OCI-LY1 (cell line): ENCODE measurements at regions not wholly inside any gene's neighbourhood (a gene's known extent, or its start where the extent isn't known, plus 50 kb on each side); places are given as distances from the start of the nearest gene placed in this dataset.

Experiments
- H2AFZ ChIP-seq: fragments of 200-600 bp; sonication (generic), shearing (Covaris generic); 2 replicates; pipeline ENCODE4 v1.6.0; 2014; ENCODE audit warnings: antibody characterized with exemption, mild to moderate bottlenecking, low read length
- H3F3A ChIP-seq: fragments of 200-600 bp; sonication (generic), shearing (Covaris generic); 2 replicates; pipeline ENCODE4 v1.6.0; 2014; ENCODE audit warnings: mild to moderate bottlenecking, antibody characterized with exemption, low read length, moderate library complexity; ENCODE audit not compliant: insufficient read depth
- H3K27ac ChIP-seq: fragments of 200-600 bp; sonication (generic); 2 replicates; pipeline ENCODE4 v1.5.1; 2014; ENCODE audit warnings: low read length, mixed run types, mild to moderate bottlenecking, low read depth; ENCODE audit not compliant: poor library complexity, severe bottlenecking
- H3K27me3 ChIP-seq: fragments of 200-600 bp; sonication (generic); 2 replicates; pipeline ENCODE4 v1.6.0; 2014; ENCODE audit warnings: antibody characterized with exemption, mild to moderate bottlenecking, low read length, moderate library complexity; ENCODE audit not compliant: insufficient read depth
- H3K36me3 ChIP-seq: fragments of 200-600 bp; sonication (generic); 2 replicates; pipeline ENCODE4 v1.6.1; 2014; ENCODE audit warnings: mild to moderate bottlenecking, antibody characterized with exemption, low read length, moderate library complexity, mixed read lengths; ENCODE audit not compliant: insufficient read depth
- H3K4me1 ChIP-seq: fragments of 200-600 bp; sonication (generic); 2 replicates; pipeline ENCODE4 v1.5.1; 2014; ENCODE audit warnings: mild to moderate bottlenecking, low read length, moderate library complexity; ENCODE audit not compliant: insufficient read depth, severe bottlenecking
- H3K4me2 ChIP-seq: fragments of 200-600 bp; sonication (generic), shearing (Covaris generic); 2 replicates; pipeline ENCODE4 v1.6.1; 2014; ENCODE audit warnings: low read length
- H3K4me3 ChIP-seq: fragments of 200-600 bp; sonication (generic); 2 replicates; pipeline ENCODE4 v1.5.1; 2014; ENCODE audit warnings: low read length, low read depth, mild to moderate bottlenecking, mixed read lengths; ENCODE audit not compliant: poor library complexity, severe bottlenecking
- H3K79me2 ChIP-seq: fragments of 200-600 bp; shearing (Covaris generic); 2 replicates; pipeline ENCODE4 v1.6.1; 2016; ENCODE audit warnings: mixed run types, low read length, mixed read lengths; ENCODE audit not compliant: insufficient read depth
- H3K9ac ChIP-seq: fragments of 200-600 bp; sonication (generic), shearing (Covaris generic); 2 replicates; pipeline ENCODE4 v1.6.1; 2014; ENCODE audit warnings: mild to moderate bottlenecking, low read length, mixed read lengths
- H3K9me2 ChIP-seq: fragments of 200-600 bp; sonication (generic), shearing (Covaris generic); 2 replicates; pipeline ENCODE4 v1.6.1; 2014; ENCODE audit warnings: low read depth, mild to moderate bottlenecking, low read length, mixed read lengths
- H3K9me3 ChIP-seq: fragments of 200-600 bp; shearing (Covaris generic); 2 replicates; pipeline ENCODE4 v1.6.1; 2014; ENCODE audit warnings: low read length, mixed read lengths
- H4K20me1 ChIP-seq: fragments of 200-600 bp; sonication (generic), shearing (Covaris generic); 2 replicates; pipeline ENCODE4 v1.6.0; 2016; ENCODE audit warnings: mild to moderate bottlenecking, low read length; ENCODE audit not compliant: insufficient read depth
- CTCF ChIP-seq: fragments of 200-600 bp; sonication (generic), shearing (Covaris generic); IDR thresholded peaks from 2 replicates; pipeline ENCODE4 v1.5.1; 2017; ENCODE audit warnings: mild to moderate bottlenecking, antibody characterized with exemption, low read length, moderate library complexity, mixed read lengths
- EZH2 ChIP-seq: fragments of 200-600 bp; sonication (generic), shearing (Covaris generic); IDR thresholded peaks from 2 replicates; pipeline ENCODE4 v1.8.0; 2017; ENCODE audit warnings: borderline replicate concordance, mixed run types, mild to moderate bottlenecking, antibody characterized with exemption, low read length, moderate library complexity, mixed read lengths

GRCh38 chr10:29916669-29917068, 142.7 kb downstream of the JCAD start:
- Histone ChIP-seq H3K79me2 (no peaks in the 10 kb centered on the region), H3K9ac (no peak overlapping the region), H3K4me1 (no peaks in the 10 kb centered on the region), H3F3A (no peaks in the 10 kb centered on the region), H2AFZ (no peak overlapping the region), H3K27me3 (no peaks in the 10 kb centered on the region), H3K27ac (no peak overlapping the region), H3K9me3 (no peaks in the 10 kb centered on the region), H3K36me3 (no peaks in the 10 kb centered on the region), H4K20me1 (no peaks in the 10 kb centered on the region), H3K9me2 (no peaks in the 10 kb centered on the region), H3K4me2 (no peak overlapping the region), H3K4me3 (no peak overlapping the region)
- TF ChIP-seq CTCF = no peak
- no peak for TF ChIP-seq EZH2

- no peak overlapping the region for H3K4me2 ChIP-seq
- no peak overlapping the region for H3K4me3 ChIP-seq
- H3K9me3 ChIP-seq = no peaks in the 10 kb centered on the region
- TF ChIP-seq CTCF = no peak
- no peak for TF ChIP-seq EZH2
- no peaks in the 10 kb centered on the region for H3K4me1 ChIP-seq
- no peaks in the 10 kb centered on the region for H3K9me2 ChIP-seq
- no peak overlapping the region for H3K9ac ChIP-seq
- H3K79me2 ChIP-seq = no peaks in the 10 kb centered on the region
- H2AFZ ChIP-seq = no peak overlapping the region
- H3K36me3 ChIP-seq = no peaks in the 10 kb centered on the region
- H3F3A ChIP-seq = no peaks in the 10 kb centered on the region
- H4K20me1 ChIP-seq = no peaks in the 10 kb centered on the region
- no peak overlapping the region for H3K27ac ChIP-seq
- H3K27me3 ChIP-seq = no peaks in the 10 kb centered on the region
Observed at GRCh38 chr10:29914986-29915785, 144.2 kb downstream of the JCAD start.

GRCh38 chr10:29908962-29909361, 150.4 kb downstream of the JCAD start:
- TF ChIP-seq EZH2 = no peak
- TF ChIP-seq CTCF = no peak
- H3K27ac ChIP-seq = no peak overlapping the region
- H3K27me3 ChIP-seq = no peaks in the 10 kb centered on the region

More at GRCh38 chr10:29908962-29909361, 150.4 kb downstream of the JCAD start:
- H3K9me2 ChIP-seq = no peaks in the 10 kb centered on the region
- no peaks in the 10 kb centered on the region for H3K36me3 ChIP-seq
- H4K20me1 ChIP-seq = no peaks in the 10 kb centered on the region
- H3K9ac ChIP-seq = no peak overlapping the region
- H3F3A ChIP-seq = no peaks in the 10 kb centered on the region
- no peak overlapping the region for H3K4me3 ChIP-seq
- no peaks in the 10 kb centered on the region for H3K4me1 ChIP-seq
- no peak overlapping the region for H3K4me2 ChIP-seq
- no peaks in the 10 kb centered on the region for H3K79me2 ChIP-seq
- no peaks in the 10 kb centered on the region for H3K9me3 ChIP-seq
- H2AFZ ChIP-seq = no peak overlapping the region
